Astrocyte of the spinal cord (primary cell): ENCODE measurements at regions not wholly inside any gene's neighbourhood (a gene's known extent, or its start where the extent isn't known, plus 50 kb on each side); places are given as distances from the start of the nearest gene placed in this dataset.
"Not testable (repeated sequence)": the region's sequence is repeated elsewhere in the genome, so short reads cannot be mapped to it uniquely, and the experiment has no call there.

Experiments
- DNase-seq: peaks from one replicate; pipeline ENCODE4 v3.0.0; 2011; ENCODE audit warnings: low read depth, low spot score
- H3K4me3 ChIP-seq: 2 replicates; pipeline ENCODE4 v1.5.1; 2011; ENCODE audit warnings: low read depth, mild to moderate bottlenecking, low read length, moderate library complexity
- CTCF ChIP-seq: IDR thresholded peaks from 2 replicates; pipeline ENCODE4 v1.5.1; 2012; ENCODE audit warnings: low read depth, mild to moderate bottlenecking, low read length, inconsistent platforms
- in situ Hi-C: cut with HindIII; loops from 2 replicates; pipeline ENCODE4 v1.10.0; 2017; ENCODE audit warnings: low sequenced_read_pairs

GRCh38 chr5:158039911-158040347, 181.0 kb upstream of the CLINT1 start:
- in situ Hi-C loops: no loop called here
- no peak for TF ChIP-seq CTCF
- DNase-seq: no peak
- H3K4me3 ChIP-seq: no peak overlapping the region

- no peak for DNase-seq
- in situ Hi-C loops: no loop called here
- no peak for TF ChIP-seq CTCF
- no peak overlapping the region for H3K4me3 ChIP-seq
These were observed 180.5 kb upstream of the CLINT1 start for GRCh38 chr5:158039441-158039840.

- in situ Hi-C loops, DNase-seq, H3K4me3 ChIP-seq: not testable (repeated sequence)
These were observed 178.1 kb upstream of the CLINT1 start for GRCh38 chr5:158036983-158037595.

GRCh38 chr5:158034586-158034985, 175.6 kb upstream of the CLINT1 start:
- H3K4me3 ChIP-seq, DNase-seq, in situ Hi-C loops: not testable (repeated sequence)

- H3K4me3 ChIP-seq: no peak overlapping the region
- no peak for TF ChIP-seq CTCF
- no peak for DNase-seq
- in situ Hi-C loops: no loop called here
These were observed 174.8 kb upstream of the CLINT1 start for GRCh38 chr5:158033724-158034123.

- no peak overlapping the region for H3K4me3 ChIP-seq
- DNase-seq: no peak
- in situ Hi-C loops: no loop called here
- no peak for TF ChIP-seq CTCF
These were observed 174.1 kb upstream of the CLINT1 start for GRCh38 chr5:158033076-158033475.

GRCh38 chr5:158032246-158032645, 173.3 kb upstream of the CLINT1 start:
- in situ Hi-C loops: no loop called here
- no peak overlapping the region for H3K4me3 ChIP-seq
- no peak for TF ChIP-seq CTCF
- no peak for DNase-seq
